ENCODE measurements at regions not wholly inside any gene's neighbourhood (a gene's known extent, or its start where the extent isn't known, plus 50 kb on each side); places are given as distances from the start of the nearest gene placed in this dataset.
"Not testable (repeated sequence)": the region's sequence is repeated elsewhere in the genome, so short reads cannot be mapped to it uniquely, and the experiment has no call there.

GRCh38 chr13:82164780-82165395 lies 1717.4 kb downstream of the SLITRK1 start:
- TF ChIP-seq, protein P1, sequence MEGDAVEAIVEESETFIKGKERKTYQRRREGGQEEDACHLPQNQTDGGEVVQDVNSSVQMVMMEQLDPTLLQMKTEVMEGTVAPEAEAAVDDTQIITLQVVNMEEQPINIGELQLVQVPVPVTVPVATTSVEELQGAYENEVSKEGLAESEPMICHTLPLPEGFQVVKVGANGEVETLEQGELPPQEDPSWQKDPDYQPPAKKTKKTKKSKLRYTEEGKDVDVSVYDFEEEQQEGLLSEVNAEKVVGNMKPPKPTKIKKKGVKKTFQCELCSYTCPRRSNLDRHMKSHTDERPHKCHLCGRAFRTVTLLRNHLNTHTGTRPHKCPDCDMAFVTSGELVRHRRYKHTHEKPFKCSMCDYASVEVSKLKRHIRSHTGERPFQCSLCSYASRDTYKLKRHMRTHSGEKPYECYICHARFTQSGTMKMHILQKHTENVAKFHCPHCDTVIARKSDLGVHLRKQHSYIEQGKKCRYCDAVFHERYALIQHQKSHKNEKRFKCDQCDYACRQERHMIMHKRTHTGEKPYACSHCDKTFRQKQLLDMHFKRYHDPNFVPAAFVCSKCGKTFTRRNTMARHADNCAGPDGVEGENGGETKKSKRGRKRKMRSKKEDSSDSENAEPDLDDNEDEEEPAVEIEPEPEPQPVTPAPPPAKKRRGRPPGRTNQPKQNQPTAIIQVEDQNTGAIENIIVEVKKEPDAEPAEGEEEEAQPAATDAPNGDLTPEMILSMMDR (IDR thresholded peaks at IDR 0.05): not testable (repeated sequence)
- TF ChIP-seq EP300, POLR2A, POLR2AphosphoS5 (IDR thresholded peaks at IDR 0.05): not testable (repeated sequence)

Data from gastroesophageal sphincter (tissue), 3 donors.